Right ventricle myocardium superior (tissue), 1 donor: ENCODE measurements at regions not wholly inside any gene's neighbourhood (a gene's known extent, or its start where the extent isn't known, plus 50 kb on each side); places are given as distances from the start of the nearest gene placed in this dataset.

Source experiments
- ATAC-seq: fragments of 200-7000 bp; cut with Tn5 transposase; one replicate; pipeline ENCODE4 v1.9.1; 2020; ENCODE audit warnings: mild to moderate bottlenecking; ENCODE audit not compliant: poor library complexity
- DNase-seq: peaks from one replicate; pipeline ENCODE4 v3.0.0-alpha.2; 2020
- intact Hi-C: fragments of 100-400 bp; cut with DNase I; formaldehyde crosslinking; loops from one replicate; pipeline ENCODE4 v1.11.2; 2022
- donor health status: DM: no; HTN: yes; CAD: no; lungs with severe emphysema.

DNA sequence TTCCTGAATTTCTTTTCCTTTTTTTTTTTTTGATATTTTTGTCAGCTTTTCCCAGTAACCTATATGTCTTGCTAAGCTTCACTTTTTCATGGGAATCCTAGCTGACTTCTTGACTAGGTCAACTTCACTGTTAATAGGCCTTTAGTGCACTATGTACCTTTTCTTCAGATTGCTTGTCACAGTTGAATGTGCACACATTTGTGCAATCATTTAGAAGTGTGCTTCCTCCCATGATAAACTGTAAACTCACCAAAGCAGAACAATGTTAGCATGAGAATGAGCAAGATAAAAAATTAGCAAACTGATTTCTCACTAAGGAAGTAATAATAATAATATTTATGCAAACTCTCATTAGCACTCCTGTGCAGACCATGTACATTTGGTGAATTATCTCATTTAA, 173.2 kb downstream of the PABPC4L start:
- ATAC-seq (no peak), DNase-seq (no peak)
- intact Hi-C loops = no loop called here

DNA sequence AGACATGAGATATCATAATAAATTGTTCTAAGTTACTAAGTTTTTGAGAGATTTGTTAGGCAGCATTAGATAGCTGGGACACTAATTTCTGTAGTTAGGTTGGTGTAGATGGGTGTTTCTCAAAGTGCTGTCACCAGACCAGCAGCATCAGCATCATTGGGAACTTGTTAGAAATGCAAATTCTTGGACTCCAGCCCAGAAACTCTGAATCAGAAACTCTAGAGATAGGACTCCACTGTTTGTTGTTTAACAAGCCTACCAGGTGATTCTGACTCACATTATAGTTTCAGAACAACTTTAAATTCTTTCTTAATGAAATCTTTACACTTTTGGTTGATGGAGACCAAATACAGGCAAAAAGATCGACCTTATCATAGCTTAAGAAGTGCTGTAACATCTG, 173.7 kb downstream of the PABPC4L start:
- DNase-seq (no peak), ATAC-seq (no peak)
- intact Hi-C loops = no loop called here

DNA sequence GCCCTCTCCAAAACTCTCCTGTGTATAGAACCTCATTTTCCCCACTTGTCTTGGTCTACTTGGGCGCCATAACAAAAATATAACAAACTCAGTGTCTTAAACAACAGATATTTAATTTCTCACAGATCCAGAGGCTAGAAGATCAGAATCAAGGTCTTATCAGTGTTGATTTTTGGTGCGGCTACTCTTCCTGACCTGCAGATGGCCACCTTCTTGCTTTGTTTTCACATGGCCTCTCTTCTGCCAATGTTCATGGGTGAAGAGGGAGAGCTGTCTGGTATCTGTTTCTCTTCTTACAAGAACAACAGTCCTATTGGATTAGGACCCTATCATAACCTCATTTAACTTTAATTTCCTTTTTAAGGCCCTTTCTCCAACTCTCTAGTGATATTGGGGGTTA, 177.3 kb downstream of the PABPC4L start:
- DNase-seq (no peak), ATAC-seq (no peak)
- intact Hi-C loops = no loop called here

DNA sequence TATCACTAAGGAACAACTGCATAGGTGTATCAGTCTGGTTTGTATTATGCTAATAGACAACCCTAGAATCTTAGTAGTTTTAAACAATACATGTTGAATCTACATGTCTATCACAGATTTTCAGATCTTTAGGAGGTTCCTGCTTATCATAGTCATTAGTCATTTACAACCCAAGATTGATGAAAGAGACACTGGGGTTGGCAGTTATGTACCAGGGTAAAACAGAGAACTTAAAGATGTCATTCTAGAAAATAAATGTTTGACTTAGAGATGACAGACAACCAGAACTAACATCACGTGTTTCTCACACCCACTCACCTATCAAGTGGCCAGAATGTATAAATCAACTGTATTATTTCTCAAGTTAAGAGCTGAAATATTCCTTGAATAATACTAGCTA, 181.9 kb downstream of the PABPC4L start:
- no peak for ATAC-seq
- intact Hi-C loops = no loop called here
- no peak for DNase-seq

DNA sequence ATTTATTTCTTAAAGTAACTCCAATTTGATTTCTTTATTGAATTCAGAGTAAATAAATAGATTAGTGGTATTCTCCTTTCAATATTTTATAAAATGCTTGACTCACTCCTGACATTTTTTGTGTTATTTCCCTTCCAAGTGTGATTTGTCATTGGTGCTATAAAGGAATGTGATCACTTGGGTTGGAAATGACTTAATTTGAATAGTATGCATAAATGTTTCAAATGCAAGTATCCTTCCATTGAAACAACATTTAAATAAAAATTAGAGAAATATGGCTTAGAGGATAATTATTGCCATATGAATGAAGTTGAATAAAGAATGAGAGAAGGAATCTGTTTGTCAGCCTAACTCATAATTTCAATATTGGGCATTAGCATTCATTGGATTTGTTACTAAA, 182.7 kb downstream of the PABPC4L start:
- intact Hi-C loops = no loop called here
- ATAC-seq (no peak), DNase-seq (no peak)

DNA sequence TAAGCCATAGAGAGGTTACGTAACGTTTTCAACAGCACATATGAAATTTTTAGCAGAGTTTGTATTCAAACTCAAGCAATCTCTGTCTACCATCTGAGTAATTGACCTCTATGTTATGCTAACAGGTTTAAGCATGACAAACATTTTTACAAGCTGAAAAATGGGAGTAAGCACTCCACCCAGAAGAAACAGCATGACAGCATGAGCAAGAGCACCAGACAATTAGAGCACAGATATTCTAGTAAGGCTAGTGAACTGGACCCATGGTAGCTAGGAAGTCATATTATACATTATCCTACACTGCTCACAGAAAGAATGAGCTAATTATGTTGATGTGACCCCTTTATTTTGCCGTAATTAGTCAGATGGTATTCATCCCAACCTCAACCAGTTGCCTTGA, 200.5 kb downstream of the PABPC4L start:
- DNase-seq (no peak), ATAC-seq (no peak)
- intact Hi-C loops = no loop called here

DNA sequence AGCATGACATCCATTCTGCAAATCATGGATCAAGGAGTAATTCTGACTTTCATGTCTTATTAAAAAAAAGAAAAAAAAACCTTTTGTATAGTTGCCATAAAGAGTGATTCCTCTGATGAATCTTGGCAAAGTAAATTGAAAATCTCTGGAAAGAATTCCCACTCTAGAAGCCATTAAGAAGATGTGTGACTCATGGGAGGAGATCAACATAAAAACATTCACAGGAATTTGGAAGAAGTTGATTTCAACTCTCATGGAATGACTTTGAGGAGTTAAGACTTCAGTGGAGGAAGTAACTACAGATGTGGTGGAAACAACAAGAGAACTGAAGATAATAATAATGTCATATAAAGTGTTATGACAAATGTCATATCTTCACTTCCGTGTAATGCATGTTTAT, 204.2 kb downstream of the PABPC4L start:
- DNase-seq (no peak), ATAC-seq (no peak)
- intact Hi-C loops = no loop called here

DNA sequence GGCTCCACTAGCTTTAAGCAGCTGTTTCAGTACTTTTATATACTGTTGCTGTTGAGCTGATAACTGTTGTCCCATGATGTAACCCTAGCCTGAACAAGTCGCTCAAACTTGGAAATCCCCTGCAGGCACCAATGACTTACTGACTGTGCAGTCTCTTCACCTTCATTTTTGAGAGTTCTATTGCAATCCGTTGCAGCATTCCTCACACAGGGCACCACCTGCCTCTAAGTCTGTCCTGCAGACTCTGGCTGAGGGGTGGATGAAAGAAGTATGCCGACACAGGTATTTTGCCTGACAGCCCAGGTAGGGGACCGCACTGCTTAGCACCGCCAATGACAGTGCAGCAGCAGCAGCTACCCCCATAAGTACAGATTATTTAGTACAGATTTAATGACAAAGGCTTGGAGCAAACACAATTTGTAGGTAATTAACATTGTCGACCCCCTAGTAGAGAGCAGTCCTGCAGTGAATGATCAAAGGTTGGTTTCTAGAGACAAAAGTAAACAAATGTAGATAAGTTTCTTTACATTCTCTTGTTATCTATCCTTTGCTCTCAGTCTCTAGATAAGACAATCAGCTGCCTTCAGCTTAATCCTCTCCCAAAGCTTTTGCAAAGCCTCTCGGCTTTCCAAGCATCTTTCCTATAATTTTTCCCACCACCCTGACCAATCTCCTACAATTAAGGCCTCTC, 205.0 kb downstream of the PABPC4L start:
- intact Hi-C loops = no loop called here
- DNase-seq = no peak
- no peak for ATAC-seq

DNA sequence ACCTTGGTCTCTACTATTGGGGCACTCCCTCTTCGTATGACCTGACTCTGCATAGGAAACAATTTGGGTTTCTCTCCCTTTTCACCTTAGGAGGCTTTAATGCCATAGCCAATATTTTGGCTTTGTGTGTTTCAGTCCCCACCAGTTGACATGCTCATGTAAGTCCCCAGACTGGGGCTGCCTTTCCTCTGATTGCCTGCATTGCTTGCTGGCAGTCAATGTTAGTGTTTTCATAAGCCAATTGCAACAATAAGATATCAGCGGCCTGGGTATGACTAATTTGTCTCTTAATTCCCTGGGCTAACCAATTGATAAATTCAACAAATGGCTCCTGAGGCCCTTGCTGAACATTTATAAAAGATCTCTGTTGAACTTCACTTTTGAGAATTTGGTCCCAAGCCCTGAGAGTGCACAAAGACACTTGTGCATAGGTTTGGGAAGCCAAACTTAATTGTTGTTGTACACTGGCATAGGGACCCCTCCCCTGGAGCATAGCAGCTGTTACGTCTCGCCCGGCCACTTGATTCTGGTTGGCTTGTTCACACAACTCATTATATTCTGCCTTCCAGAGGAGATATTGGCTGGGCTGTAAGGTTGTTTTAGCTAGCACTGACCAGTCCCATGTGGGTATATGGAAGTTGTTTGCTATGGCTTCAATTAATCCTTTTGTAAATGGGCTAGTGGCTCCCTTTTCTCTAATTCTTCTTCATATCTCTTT, 206.2 kb downstream of the PABPC4L start:
- DNase-seq = no peak
- intact Hi-C loops = no loop called here
- ATAC-seq = no peak

DNA sequence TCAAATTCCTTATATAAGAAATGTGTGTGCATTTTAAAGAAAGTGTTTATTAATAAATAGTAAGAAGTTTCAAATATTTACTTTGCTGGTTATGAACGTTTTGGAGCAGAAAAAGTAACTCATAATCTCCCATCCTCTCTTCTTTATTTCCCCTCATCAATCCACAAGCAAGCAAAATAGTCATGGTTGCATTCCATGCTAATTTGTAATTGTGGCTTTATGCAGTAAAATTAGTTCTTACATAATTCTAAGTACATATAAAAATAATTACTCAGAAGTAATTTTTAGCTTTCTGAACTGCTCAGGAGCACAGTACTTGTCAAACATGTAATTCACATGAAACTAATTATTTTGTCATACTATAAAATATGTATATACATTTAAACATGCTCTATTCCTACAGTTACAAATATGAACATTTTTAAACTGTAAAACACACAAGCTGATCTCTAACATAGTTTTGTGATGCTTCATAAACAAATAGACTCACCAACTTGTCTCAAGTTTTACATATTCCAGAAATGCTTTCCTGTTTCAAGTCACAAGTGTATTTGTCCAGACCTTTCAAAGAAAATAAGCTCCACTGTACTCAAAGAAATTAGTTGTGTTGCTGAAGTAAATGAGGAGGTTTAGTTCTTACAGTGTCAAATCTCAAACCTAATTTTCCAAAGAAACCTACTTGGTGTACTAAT, 218.9 kb downstream of the PABPC4L start:
- ATAC-seq (no peak), DNase-seq (no peak)
- intact Hi-C loops = no loop called here

DNA sequence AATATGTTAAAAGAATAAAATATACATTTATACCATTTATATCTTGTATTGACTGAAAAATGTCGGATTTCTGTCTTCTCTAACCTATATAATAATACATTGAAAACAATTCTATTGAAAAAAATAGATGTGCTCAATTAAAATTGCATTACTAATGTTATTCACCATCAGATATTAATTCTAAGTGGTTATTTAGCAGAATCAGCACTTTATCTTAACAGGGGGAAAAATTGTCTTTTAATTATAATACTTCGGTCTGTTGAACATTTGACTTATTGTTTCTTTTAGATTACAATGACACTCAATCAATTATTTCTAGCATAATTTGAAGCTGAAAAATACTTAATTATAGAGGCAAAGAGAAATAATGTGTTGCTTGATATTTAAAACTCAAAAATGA, 220.3 kb downstream of the PABPC4L start:
- ATAC-seq = no peak
- no peak for DNase-seq
- intact Hi-C loops = no loop called here

DNA sequence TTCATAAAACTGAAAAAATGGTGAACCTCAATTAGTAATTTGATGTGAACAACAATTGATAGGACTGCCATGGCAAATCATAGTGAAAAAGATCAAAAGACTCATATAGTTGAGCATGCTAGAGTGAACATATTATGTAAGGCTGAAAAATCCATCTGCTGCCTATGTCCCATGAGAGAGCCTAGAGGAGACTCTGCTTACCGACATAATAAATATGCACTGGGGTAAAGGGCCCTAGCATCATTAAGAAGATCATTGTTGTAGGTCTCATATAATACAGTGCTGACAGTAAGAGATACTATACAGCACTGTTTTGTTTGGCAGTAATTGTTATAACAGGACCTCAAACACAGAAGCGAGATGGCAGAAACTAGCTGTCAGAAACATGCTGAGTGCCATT, 229.0 kb downstream of the PABPC4L start:
- DNase-seq (no peak), ATAC-seq (no peak)
- intact Hi-C loops = no loop called here

DNA sequence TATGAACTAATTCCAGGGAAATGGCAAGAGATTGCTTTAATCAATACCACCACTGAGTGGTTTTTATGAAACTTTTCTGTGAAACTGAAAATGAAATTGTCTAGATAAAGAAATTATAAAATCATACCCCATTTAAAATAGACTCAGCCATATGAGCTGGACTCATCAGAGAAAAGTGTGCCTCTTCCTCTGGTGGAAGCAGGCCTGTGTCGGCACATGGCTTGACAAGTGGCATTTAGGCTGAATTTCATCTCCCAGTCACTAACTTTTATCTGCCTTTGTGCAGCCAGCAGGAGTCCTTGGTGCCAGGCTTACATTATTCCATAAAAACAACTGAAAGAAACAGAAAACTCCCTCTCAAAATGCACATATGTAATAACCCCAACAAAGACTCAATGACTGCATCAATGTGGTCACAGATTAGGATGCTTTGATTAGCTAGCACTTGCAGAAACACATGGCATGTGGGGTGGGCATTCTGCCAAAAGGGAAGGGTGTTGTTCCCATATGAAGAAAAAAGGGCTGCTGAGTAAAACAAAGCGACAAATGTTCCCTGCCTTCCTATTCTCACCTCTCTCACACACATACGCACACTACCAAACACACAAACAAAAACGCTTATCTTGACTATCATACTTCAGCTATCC, 232.3 kb downstream of the PABPC4L start:
- DNase-seq = no peak
- intact Hi-C loops = no loop called here
- no peak for ATAC-seq

DNA sequence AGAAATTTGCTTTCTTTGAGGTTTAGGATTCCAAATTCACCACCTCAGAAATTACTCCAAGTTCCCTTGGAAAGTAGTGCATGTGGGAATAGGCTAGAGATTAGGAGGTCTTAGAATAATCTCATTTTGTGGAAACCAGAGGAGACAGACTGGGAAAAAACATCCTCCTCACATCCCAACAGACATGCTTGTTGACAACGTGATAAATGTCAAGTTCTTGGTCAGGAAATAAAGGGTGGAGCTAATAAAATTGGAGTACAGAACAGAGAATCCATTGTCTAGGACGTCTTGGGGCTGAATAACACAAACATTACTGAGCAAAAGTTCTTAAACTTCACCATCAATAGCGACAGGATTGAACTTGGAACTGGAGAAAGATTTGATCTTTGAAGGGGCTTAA, 233.4 kb downstream of the PABPC4L start:
- intact Hi-C loops = no loop called here
- ATAC-seq (peak; percentile 79), DNase-seq (no peak)

DNA sequence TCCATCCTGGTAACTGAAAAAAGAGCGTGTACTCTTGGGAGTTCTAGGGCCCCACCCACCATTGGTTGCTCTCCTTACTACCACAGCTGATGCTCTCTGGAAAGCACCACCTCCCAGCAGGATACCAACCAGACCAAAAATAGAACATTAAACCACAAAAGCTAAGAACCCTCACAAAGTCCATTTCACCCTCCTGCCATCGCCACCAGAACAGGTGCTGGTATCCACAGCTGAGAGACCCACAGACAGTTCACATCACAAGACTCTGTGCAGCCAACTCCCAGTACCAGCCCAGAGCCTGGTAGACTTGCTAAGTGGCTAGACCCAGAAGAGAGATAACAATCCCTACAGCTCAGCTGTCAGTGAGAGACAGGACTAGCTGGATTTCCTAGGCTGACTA, 240.6 kb downstream of the PABPC4L start:
- intact Hi-C loops = no loop called here
- DNase-seq = no peak
- no peak for ATAC-seq

DNA sequence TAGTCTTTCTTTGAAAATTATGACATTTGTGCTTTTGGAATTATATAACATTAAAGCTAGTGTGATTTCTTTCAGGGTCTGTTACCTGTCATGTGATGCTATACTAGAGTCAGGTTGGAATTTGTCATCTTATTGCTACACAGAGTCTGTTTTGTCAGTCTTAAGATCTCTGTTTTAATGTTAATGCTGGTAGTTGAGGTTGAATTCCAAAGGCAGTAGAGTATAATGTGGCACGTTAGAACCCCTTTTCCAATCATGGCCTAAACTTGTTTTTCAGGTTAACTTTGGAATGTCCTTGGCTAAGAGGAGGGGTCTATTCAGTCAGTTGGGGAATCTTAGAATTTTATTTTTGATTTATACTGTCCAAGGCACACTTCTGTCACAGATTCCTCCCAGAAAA, 258.5 kb downstream of the PABPC4L start:
- intact Hi-C loops = no loop called here
- ATAC-seq (no peak), DNase-seq (no peak)

DNA sequence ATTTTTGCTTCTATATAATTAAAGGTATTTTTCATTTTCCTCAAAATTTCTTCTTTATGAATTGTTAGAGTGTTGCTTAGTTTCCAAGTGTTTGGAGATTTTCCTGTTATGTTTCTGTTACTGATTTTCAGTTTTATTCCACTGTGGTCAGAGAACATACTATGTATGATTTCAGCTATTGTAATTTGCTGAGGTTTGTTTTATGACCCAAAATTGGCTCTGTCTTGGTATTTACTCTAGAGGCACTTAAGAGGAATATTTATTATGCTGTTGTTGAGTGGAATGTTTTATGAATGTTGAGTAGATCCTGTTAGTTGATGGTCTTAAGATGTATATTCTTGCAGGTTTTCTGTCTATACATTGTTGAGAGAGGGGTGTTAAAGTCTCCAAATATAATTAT, 263.5 kb downstream of the PABPC4L start:
- intact Hi-C loops = no loop called here
- no peak for ATAC-seq
- no peak for DNase-seq

DNA sequence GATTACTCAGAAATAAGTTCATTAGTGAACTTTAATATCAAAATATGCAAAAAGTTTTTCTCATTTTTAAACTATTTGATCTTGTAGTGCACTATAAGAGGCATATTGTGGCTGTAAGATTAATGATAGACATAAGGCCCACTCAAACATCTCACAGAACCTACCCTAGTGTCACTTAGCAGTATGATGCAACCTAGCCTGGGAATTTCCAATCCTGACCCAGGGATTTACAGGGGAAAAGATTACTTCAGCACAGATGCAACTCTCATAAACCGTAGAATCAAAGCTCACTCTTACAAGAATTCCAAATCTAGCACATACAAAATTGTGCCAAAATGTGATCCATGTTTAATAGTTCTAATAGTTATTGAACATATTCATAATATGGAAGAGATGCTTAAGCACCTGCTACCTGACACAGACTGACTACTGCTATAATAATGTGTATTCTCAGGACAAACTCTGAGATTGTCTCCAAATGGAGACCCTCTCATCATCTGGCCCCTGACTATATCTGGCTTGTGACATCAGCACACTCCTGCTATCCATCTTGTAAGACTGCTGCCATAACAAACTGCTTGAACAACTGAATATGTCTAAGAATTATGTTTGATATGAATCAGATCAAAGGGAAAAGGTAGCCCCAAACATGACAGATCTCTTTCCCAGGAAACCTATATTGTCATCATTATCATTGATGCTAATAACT, 271.9 kb downstream of the PABPC4L start:
- DNase-seq (no peak), ATAC-seq (no peak)
- intact Hi-C loops = no loop called here
